ENCODE measurements at regions not wholly inside any gene's neighbourhood (a gene's known extent, or its start where the extent isn't known, plus 50 kb on each side); places are given as distances from the start of the nearest gene placed in this dataset.

GRCh38 chr1:67580691-67581403 is 104.2 kb upstream of the GADD45A start:
- intact Hi-C loops (cut with micrococcal nuclease) = no loop called here

GRCh38 chr1:67582625-67583461 is 102.2 kb upstream of the GADD45A start:
- no peaks in the 10 kb centered on the region for H3K36me3 Mint-ChIP-seq (ENCODE audit: insufficient read depth, unreplicated experiment)
- H3K4me1 Mint-ChIP-seq (ENCODE audit: insufficient read depth, unreplicated experiment) = peaks cover 4% of the 10 kb centered on the region
- intact Hi-C loops (cut with micrococcal nuclease) = no loop called here
- DNase-seq (ENCODE audit: unreplicated experiment) = no peak
- no peak for TF ChIP-seq CTCF (IDR thresholded peaks at IDR 0.05; ENCODE audit: unreplicated experiment)
- H3K9me3 Mint-ChIP-seq (ENCODE audit: unreplicated experiment) = no peaks in the 10 kb centered on the region
- no peak overlapping the region for H3K4me3 Mint-ChIP-seq (ENCODE audit: unreplicated experiment)
- no peak overlapping the region for H3K27ac Mint-ChIP-seq (ENCODE audit: low read depth, unreplicated experiment)
- POLR2A ChIA-PET = interaction anchor here (0.5 to 0.9 kb wide), 2 partner anchors 14 to 71 kb away, joined by 3 to 4 read pairs; no protein-coding TSS in a partner anchor
- CTCF ChIA-PET = interaction anchor here (1.5 kb wide), 1 partner anchor 183 kb away, joined by 4 read pairs; no protein-coding TSS in a partner anchor
- BruUV-seq (replicated peaks) = no TSS peak
- H3K27me3 Mint-ChIP-seq (ENCODE audit: insufficient read depth, unreplicated experiment) = no peaks in the 10 kb centered on the region

More at GRCh38 chr1:67580691-67581403, 104.2 kb upstream of the GADD45A start:
- ChIA-PET CTCF (interaction anchor here (0.6 to 1.7 kb wide), 6 partner anchors 18 to 185 kb away, joined by 3 to 5 read pairs (median 4); no protein-coding TSS in a partner anchor), POLR2A (interaction anchor here (0.6 to 3.8 kb wide), 3 partner anchors 10 to 103 kb away, joined by 3 to 17 read pairs (median 5); partner anchors contain the start of gene GADD45A)
- Mint-ChIP-seq H3K27ac (ENCODE audit: low read depth, unreplicated experiment) (no peak overlapping the region), H3K4me1 (ENCODE audit: insufficient read depth, unreplicated experiment) (peaks cover 6% of the 10 kb centered on the region), H3K9me3 (ENCODE audit: unreplicated experiment) (no peaks in the 10 kb centered on the region), H3K4me3 (ENCODE audit: unreplicated experiment) (no peak overlapping the region), H3K27me3 (ENCODE audit: insufficient read depth, unreplicated experiment) (no peaks in the 10 kb centered on the region), H3K36me3 (ENCODE audit: insufficient read depth, unreplicated experiment) (peaks cover 2% of the 10 kb centered on the region)
- no peak for DNase-seq (ENCODE audit: unreplicated experiment)
- no peak for TF ChIP-seq CTCF (IDR thresholded peaks at IDR 0.05; ENCODE audit: unreplicated experiment)
- no TSS peak for BruUV-seq (replicated peaks)

- H3K9me3 Mint-ChIP-seq (ENCODE audit: unreplicated experiment) = no peaks in the 10 kb centered on the region
Measured at GRCh38 chr1:67583462-67583950, 101.5 kb upstream of the GADD45A start.

More at GRCh38 chr1:67583462-67583950, 101.5 kb upstream of the GADD45A start:
- Mint-ChIP-seq H3K27ac (ENCODE audit: low read depth, unreplicated experiment) (no peak overlapping the region), H3K4me3 (ENCODE audit: unreplicated experiment) (no peak overlapping the region), H3K4me1 (ENCODE audit: insufficient read depth, unreplicated experiment) (peaks cover 4% of the 10 kb centered on the region), H3K27me3 (ENCODE audit: insufficient read depth, unreplicated experiment) (no peaks in the 10 kb centered on the region), H3K36me3 (ENCODE audit: insufficient read depth, unreplicated experiment) (no peaks in the 10 kb centered on the region)
- DNase-seq (ENCODE audit: unreplicated experiment) = no peak
- ChIA-PET CTCF (interaction anchor here (0.6 to 0.8 kb wide), 2 partner anchors 9 to 47 kb away, joined by 3 read pairs; no protein-coding TSS in a partner anchor), POLR2A (interaction anchor here (0.5 to 1.0 kb wide), 2 partner anchors 12 to 70 kb away, joined by 3 to 6 read pairs; no protein-coding TSS in a partner anchor)
- intact Hi-C loops (cut with micrococcal nuclease) = no loop called here
- BruUV-seq (replicated peaks) = no TSS peak
- TF ChIP-seq CTCF (IDR thresholded peaks at IDR 0.05; ENCODE audit: unreplicated experiment) = no peak

Measured in MCF 10A (cell line).